ENCODE measurements at regions not wholly inside any gene's neighbourhood (a gene's known extent, or its start where the extent isn't known, plus 50 kb on each side); places are given as distances from the start of the nearest gene placed in this dataset.

- no peak for TF ChIP-seq CTCF (conservative IDR thresholded peaks at IDR 0.05 in 1 of 2, IDR thresholded peaks at IDR 0.05 in 1 of 2; ENCODE audit: low read depth in 1 of 2, low read length in 2 of 2)
- TF ChIP-seq EZH2 (IDR thresholded peaks at IDR 0.05; ENCODE audit: low read length, missing control alignments) = no peak
These were observed 691.8 kb downstream of the MTRR start for GRCh38 chr5:8560776-8561175.

Data from fibroblast of lung (primary cell).